HG02870 (cell line): ENCODE measurements at regions not wholly inside any gene's neighbourhood (a gene's known extent, or its start where the extent isn't known, plus 50 kb on each side); places are given as distances from the start of the nearest gene placed in this dataset.

Experiments used
- ATAC-seq: cut with Tn5 transposase; IDR thresholded peaks from one replicate; pipeline ENCODE4 v1.9.1; 2021; ENCODE audit warnings: mild to moderate bottlenecking, moderate library complexity; ENCODE audit not compliant: unreplicated experiment

GRCh38 chr7:131112431-131112830 is 215.2 kb upstream of the MKLN1 start:
- ATAC-seq = no peak

- no peak for ATAC-seq
Measured at GRCh38 chr7:131115340-131115739, 212.3 kb upstream of the MKLN1 start.

- no peak for ATAC-seq
Measured at GRCh38 chr7:131117439-131117838, 210.2 kb upstream of the MKLN1 start.

GRCh38 chr7:131119381-131119780 is 208.3 kb upstream of the MKLN1 start:
- ATAC-seq = no peak

GRCh38 chr7:131122394-131122793 is 205.3 kb upstream of the MKLN1 start:
- no peak for ATAC-seq

GRCh38 chr7:131124001-131124629 is 203.6 kb upstream of the MKLN1 start:
- ATAC-seq = peak; percentile 92

GRCh38 chr7:131124867-131125266 is 202.8 kb upstream of the MKLN1 start:
- ATAC-seq = no peak

- no peak for ATAC-seq
Measured at GRCh38 chr7:131130324-131130723, 197.4 kb upstream of the MKLN1 start.

GRCh38 chr7:131131012-131131745 is 196.5 kb upstream of the MKLN1 start:
- no peak for ATAC-seq

GRCh38 chr7:131131746-131132431 is 195.8 kb upstream of the MKLN1 start:
- no peak for ATAC-seq

- ATAC-seq = no peak
Measured at GRCh38 chr7:131139462-131139861, 188.2 kb upstream of the MKLN1 start.

GRCh38 chr7:131141443-131141967 is 186.2 kb upstream of the MKLN1 start:
- ATAC-seq = no peak

- ATAC-seq = no peak
Measured at GRCh38 chr7:131143869-131144268, 183.8 kb upstream of the MKLN1 start.

- ATAC-seq = no peak
Measured at GRCh38 chr7:131145026-131145425, 182.7 kb upstream of the MKLN1 start.

- ATAC-seq = no peak
Measured at GRCh38 chr7:131145770-131146169, 181.9 kb upstream of the MKLN1 start.

- ATAC-seq = no peak
Measured at GRCh38 chr7:131147604-131148003, 180.1 kb upstream of the MKLN1 start.

- no peak for ATAC-seq
Measured at GRCh38 chr7:131148258-131148657, 179.4 kb upstream of the MKLN1 start.

- no peak for ATAC-seq
Measured at GRCh38 chr7:131148708-131149428, 178.8 kb upstream of the MKLN1 start.

GRCh38 chr7:131149429-131149773 is 178.3 kb upstream of the MKLN1 start:
- ATAC-seq = no peak

GRCh38 chr7:131149840-131150239 is 177.8 kb upstream of the MKLN1 start:
- no peak for ATAC-seq

- no peak for ATAC-seq
Measured at GRCh38 chr7:131151034-131151433, 176.6 kb upstream of the MKLN1 start.
